Renal cortex interstitium (tissue), 11 donors: ENCODE measurements at regions not wholly inside any gene's neighbourhood (a gene's known extent, or its start where the extent isn't known, plus 50 kb on each side); places are given as distances from the start of the nearest gene placed in this dataset.
A peak's percentile ranks its signal among the peaks of the same experiment; 100 is the strongest.

Experiments used
- DNase-seq, 11 donors: peaks; one replicate each; pipeline ENCODE4 v3.0.0-alpha.2; 2013; ENCODE audit warnings: low read depth in 9 of 11, low spot score in 4 of 11; ENCODE audit errors: extremely low read depth in 1 of 11

DNA sequence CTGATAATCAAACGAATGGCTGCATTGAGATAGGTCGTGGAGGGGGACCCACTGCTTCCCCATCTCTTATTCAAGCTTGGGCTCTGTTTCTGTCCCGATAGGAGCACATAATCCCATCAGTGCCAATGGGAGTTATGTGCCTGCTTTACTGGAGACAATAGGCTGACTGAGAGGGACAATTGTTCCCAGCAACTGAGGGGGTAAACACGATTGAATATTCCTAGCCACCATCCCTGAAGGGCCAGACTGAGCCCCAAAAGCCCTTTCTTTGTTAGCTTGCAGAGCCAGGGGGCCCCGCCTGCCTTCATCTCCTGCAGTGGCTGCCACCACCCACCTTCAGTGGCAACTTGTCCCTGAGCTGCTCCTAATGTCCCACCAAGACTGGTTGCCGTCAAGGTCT is 172.8 kb upstream of the NAV2 start:
- DNase-seq = no peak

DNA sequence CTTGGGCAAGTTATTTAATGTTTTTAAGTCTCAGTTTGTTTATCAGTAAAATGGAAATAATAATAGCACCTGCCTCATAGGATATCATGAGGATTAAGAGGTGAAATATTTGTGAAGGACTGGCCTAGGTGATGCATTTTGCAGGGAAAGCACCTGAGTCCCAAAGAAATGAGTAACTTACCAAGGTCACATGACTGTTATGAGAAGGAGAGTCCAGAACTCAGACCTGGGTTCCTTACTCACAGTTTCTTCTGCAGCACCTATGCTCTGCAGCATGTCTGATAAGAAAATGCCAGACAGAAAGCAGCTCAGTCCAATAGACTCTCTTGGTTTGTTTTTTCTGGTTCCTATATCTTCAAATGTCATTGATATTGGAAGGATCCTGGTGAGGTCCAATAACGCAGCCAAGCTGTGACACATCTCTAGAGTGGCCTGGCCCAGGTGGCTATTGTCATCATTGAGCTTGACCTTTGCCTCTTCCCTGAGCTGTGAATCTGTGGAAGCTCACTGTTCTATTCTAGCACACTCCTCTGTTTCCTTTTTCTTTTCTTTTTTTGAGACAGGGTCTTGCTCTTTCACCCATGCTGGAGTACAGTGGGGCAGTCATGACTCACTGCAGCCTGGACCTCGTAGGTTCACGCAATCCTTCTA is 174.7 kb upstream of the NAV2 start:
- no peak for DNase-seq

DNA sequence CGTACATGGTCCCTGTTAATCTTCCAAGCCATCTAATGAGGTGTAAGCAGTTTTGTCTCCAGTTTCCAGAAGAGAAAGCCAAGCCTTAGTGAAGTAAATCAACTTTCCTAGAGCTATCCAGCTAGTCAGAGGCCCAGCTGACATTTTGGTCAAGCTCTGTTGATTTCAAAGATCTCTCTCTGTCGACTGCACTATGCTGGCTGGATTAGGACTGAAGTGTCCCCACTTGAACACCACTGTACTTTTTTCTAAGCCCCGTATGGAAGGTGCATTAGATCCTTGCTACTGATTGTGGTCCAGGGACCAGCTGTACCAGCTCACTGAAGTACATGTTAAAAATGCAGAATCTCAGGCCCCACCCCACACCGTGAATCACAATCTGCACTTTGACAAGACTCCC is 176.5 kb upstream of the NAV2 start:
- no peak for DNase-seq

DNA sequence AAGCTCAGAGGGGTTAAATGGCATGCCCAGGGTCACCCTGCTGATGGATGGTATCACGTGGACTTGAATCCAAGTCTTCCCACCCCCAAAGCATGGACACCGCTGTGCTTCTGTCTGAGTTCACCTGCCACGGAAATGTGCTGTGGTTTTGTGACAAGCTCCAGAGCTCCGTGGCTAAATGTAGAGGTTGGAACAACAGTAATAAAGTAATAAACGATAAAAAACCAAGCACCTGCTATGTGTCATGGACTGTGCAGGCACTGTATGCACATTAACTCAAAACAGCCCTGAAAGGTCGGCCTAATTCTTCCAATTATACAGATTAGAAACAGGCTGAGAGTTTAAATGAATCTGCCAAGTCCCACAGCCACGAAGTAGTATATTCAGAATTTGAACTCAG is 182.1 kb upstream of the NAV2 start:
- DNase-seq = no peak

DNA sequence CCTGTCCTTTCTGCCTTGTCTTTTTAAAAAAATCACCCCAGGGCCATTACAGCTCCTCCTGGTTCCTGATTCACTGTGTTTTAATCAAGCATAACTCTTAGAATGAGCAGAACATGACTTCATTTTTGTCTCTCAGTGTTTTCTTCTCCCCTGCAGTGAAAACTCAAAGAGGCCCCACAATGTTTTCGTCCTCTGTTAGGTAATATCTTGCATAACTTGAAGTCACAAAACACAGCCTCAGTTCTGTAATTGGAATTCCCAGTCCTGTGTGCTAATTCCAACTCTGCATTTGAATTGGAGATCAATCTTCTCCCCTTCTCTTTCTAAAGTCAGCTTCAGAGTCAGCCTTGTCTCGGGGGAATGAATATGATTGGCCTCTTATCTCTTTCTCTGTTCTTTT is 186.5 kb upstream of the NAV2 start:
- DNase-seq = no peak

DNA sequence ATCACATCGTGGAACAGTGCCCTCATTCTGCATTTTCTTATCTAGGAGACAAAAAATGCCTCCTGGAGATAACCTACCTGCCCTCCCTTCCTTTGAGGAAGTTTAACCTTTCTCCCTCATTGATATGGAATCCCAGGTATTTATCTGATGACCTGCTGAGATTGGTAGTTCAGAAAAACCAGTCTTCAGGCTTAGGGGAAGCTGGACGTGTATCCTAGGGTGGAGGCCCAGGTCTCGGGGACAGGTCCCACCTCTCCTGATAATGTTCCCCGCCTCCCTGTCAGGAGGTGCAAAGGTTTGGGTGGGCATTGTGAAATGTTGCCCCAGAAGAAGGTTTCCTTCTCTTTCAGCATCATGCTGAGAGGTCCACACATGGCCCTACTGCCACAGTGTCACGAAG is 186.9 kb upstream of the NAV2 start:
- DNase-seq = no peak

DNA sequence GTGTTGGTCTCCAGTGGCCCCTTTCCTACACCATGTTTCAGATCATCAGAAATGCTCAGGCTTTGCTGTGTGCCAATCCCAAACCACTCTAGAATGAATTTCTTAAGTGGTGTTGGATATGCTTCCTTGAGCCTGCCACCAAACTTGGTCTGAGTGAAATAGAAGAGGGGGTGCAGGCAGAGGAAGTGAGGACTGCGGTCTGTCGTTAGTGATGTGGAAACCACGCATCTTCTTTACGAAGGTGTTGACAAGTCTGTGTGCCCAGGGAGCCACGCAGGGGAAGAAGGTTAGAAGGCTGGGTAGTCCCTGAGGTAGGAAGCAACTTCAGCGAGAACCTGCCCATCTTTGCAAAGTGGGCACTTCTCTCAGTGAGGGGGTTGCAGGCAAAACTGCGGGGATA is 187.4 kb upstream of the NAV2 start:
- DNase-seq = no peak

DNA sequence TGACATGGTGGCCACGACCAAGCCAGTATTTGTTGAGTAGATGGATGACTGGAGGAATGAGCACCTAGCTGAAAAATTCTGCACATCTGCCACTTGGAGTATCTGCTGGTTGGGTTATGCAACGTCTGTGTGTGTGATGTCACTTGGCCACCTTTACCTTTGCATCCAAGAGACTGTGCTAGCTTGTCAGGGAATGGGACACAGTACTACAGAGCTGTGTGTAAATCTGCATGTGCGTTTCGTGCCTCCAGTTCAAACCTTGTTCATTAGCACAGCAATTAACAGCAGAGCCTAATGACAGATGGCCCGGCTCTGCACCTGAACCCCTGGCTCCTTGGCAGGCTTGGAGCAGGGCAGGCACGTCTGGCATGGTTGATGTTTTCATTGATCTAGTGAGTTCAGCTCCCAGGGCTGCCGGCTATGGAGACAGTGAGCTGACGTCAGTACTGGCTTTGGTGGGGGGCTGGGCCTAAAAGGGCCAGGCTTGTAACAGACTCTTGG is 188.4 kb upstream of the NAV2 start:
- no peak for DNase-seq

DNA sequence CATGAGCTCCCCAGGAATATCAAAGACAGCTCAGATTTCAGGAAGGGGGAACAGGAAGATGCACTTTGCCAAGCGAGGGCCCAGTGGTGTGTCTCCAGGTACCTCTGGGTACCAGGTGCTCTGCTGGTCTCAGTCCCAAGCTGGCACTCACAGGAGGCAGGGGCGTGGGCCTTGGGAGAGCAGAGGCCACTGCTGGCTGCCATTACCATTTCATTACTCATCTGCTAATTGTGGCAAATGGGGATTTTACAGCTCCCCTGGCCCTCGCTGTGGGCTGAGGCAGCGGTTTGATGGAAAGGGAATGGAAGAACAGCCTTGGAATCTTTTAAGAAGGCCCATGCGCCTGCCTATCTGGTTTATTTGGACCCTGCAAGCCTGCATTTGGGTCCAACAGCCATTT is 192.0 kb upstream of the NAV2 start:
- no peak for DNase-seq

DNA sequence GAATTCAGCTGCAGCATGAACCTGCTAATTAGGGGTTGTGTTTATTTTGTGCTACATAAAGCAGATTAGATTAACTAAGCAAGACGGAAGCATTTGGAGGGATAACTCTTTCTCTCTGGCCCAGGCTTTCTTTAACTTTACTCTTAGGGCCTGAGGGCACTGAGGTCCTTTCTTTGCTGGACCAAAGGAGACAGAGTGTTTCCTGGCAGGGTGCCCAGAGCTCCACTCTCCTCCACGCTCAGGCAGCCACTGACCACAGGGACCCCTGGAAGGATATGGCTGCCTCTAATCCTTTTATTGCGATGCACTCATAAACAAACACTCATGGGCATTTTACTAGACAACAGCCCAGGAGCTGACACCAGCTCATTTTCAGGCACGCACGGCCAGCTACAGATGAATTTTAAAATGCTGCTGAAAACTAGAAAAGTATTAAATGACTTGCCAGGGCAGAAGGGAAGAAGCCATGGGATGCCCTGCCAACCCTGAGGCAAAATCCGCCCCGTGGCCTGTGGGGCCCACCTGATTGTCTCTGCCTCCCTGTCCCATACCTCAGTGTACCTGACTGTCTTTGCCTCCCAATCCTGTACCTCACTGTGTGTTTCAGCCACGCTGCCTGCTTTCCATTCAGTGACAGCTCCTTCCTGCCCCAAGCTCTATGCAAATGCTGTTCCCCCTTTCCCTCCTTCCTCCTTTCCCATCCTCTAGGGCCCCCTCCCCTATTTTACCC is 192.6 kb upstream of the NAV2 start:
- peak in 2 of 11 donors; percentile 33 to 36 for DNase-seq

DNA sequence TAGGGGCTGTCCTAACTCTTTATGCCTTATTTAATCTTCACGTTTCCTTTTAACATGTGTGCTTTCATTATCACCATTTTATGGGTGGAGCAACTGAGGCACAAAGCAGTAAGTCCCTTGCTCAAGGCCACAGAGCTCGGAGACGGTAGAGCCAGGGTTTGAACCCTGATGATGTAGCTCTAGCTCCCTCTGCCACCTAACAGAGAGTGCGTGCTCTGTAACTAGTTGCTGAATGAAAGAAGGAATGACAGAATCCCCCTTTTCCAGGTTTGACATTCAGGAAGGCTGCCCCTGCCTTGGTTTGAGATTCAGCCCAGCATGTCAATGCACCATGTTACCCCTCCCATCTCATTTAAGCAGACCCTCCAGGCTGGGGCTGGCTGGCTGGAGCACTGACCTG is 193.3 kb upstream of the NAV2 start:
- no peak for DNase-seq

DNA sequence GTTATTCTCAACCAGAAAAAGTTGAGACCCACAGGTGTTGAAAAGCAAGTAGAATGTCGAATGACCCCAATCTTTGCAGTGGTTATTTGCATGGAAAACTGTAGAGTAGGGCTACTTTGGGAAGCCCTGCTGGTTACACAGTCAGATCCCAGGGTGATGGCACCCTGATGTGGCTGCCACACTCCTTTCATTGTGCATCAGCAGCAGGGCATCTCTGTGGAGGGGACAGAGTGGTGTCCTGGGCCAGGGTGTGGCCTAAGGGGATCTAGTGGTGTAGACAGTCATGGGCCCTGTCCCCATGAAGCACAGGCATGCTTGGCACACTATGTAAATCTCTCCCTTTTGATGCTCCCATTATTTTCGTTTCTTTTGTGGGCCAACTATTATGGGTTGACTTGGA is 199.4 kb upstream of the NAV2 start:
- no peak for DNase-seq

DNA sequence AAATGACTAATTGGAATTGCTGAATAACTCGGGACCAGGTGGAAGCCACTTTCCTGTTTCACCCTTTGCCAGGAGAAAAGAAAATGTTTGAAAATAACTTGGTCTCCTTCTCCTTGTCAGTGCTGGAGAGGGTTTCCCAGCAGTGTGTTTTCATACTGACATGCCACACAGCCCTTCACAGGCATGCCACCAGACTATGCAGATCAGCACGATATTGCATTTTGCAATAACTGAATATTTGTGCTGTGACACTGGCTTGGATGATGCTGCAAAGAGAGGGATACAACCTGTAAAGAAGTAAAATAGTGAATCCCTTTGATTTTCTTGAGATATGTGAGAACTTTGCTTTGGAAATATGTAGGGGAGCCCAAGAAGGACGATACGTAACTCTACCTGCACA is 200.0 kb upstream of the NAV2 start:
- no peak for DNase-seq

DNA sequence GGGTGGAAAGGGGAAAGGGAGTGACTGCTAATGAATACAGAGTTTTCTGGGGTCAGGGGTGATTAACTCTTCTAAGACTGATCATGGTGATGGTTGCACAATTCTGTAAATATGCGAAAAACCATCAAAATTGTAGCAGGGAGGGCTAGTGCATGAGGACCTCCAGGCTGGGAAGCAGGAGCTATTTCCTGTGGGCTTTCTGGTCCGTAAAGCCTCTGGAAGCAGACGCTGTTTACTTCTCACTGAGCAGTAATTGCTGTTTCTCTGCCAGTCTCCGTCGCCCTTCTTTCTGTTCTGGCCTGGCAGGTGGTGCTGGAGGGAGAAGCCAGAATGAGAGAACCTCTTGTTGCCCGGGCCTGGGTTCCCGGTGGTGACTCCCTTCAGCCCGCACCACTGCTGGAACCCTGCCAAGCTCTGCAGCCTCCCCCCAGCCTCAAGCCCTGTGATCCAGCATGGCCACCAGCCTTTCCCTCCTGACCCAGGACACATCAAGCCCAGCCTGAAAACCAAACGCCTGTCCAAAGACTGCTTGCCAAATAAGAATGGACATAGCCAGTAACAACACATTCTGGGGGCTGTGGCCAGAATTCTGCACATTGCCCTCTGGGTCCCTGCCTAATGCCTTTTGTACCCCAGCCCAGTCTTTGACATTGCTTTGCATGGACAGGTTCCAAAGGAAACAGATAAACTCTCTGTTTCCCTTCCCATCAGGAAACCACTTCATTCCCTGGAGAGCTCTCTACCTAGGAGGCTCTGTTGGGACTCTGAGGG is 201.0 kb upstream of the NAV2 start:
- no peak for DNase-seq

DNA sequence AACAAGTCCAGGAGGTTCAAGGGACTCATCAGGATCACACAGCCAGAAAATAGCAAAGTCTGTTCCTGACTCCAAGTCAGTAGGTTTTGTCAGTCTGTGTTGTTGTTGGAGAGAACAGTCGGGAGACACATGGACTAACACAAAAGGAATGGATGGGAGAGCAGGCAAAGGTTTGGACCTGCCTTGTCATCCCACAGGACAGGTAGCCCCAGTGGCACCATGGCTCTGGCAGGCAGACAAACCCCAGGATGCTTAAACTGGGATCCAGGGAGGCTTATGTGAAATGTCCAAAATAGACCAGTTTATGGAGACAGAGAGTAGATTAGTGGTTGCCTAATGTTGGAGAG is 201.6 kb upstream of the NAV2 start:
- DNase-seq = no peak

DNA sequence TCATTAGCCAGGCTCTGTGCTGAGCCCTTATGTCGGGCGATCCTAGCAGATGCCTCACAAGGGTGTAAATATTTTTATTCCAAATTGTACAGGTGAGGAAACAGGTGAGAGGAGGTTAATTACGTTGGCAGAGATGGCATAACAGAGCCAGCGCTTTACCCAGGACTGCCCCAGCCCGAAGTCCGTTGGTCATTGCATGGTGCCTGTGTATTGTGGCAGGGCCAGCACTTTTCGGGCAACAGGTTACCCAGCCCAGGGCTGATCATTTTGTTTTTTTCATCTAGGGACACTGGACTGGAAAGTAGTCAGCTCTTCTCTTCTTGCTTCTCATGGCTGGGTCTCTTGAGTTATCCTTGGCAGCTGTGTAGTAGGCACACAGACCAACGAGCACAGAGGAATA is 202.2 kb upstream of the NAV2 start:
- no peak for DNase-seq

DNA sequence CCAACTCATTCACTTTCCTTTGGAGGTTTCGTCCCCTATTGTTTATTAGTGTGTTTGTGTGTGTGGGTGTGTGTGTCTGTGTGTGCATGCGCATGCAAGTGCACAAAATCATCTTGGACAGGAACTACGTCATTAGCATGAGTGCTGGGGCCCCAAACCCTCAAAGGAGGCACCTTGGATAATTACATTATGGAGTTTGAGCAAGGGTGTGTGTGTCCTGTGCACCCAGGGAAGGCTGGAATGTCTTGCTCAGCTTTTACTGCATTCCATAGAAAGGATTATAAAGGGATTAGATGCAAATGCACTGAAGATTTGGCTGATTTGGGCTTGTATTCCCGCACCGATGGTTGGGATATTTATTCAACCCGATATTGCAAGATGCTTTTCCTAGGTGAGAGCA is 203.4 kb upstream of the NAV2 start:
- DNase-seq = no peak

DNA sequence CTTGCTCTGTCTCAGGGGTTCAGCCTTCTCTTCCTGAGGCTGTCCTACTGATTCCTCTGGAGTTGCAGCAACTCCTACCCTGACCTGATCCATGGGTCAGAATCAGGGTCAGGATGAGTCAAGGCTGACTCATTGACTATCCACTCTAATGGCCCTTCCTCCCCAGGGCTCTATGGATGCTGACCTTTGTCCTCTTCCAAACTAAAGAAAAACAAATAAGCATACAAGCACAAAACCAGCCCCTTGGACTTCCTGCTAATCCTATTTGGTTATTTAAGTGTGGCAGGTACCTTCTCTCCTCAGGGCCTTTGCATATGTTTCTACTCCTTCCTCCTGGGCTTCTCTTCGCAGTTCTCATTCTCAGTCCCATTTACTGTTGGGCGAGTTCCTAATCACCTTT is 204.5 kb upstream of the NAV2 start:
- DNase-seq = no peak

DNA sequence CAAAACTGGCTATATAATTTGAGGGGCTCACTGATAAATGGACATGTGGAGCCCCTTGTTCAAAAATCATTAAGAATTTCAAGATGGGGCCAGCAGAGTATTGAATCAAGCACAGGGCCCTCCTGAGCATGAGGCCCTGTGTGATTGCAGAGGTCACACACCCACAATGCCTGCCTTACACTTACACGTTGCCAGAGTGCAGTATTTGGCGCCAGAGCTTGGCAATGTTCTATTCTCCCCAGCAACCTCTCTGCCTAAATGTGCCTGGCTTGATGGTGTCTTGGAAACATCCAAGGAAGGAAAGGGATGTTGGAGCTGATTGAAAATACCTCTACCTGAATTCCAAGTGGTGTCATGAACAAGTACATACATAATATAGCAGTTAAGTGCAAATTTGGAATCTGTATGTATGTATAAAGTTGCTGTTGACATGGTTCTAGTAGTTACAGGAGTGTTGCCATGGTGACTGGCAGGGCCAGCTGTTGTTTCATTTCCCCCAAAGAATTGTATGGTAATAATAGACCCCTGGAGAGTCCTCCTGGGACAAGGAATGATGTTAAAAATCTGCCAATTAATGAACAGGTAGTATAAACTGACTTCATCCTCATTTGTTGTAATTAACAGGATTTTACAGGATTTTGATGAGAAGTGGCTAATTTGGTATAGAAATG is 205.7 kb upstream of the NAV2 start:
- no peak for DNase-seq

DNA sequence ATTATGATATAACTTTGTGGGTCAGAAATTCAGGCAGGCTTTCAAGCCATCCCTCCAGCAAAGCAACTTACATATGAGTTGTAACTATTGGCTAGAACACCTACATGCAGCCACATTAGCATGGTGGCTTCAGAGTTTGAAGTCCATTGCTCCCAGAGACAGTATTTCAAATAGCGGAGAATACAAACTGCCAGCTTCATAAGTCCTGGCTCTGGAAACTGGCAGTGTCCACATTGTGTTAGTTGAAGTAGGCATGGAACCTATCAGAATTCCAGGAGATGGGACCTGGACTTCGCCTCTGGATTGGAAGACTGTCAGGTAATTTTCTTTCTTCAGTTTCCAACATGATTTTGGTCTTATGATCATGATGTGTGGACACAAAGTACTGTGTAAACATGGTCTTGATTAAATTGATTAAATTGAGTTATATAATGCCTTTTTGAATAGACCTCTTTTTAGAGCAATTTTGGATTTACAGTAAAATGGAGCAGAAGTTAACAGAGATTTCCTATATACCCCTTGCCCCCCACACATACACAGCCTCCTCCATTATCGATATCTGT is 209.9 kb upstream of the NAV2 start:
- no peak for DNase-seq
